NT2/D1 (cell line): ENCODE measurements at regions not wholly inside any gene's neighbourhood (a gene's known extent, or its start where the extent isn't known, plus 50 kb on each side); places are given as distances from the start of the nearest gene placed in this dataset.

ENCODE experiments used
- DNase-seq: peaks from one replicate; pipeline ENCODE4 v3.0.0-alpha.2; 2011; ENCODE audit warnings: low read depth, low spot score
- H3K27me3 ChIP-seq: 2 replicates; pipeline ENCODE4 v1.6.0; 2011; ENCODE audit warnings: mild to moderate bottlenecking; ENCODE audit not compliant: insufficient read length, insufficient read depth
- H3K36me3 ChIP-seq: 2 replicates; pipeline ENCODE4 v1.6.1; 2011; ENCODE audit warnings: mild to moderate bottlenecking, low read length, mixed read lengths; ENCODE audit not compliant: insufficient read depth, insufficient read length
- H3K4me1 ChIP-seq: 2 replicates; pipeline ENCODE4 v1.5.1; 2011; ENCODE audit not compliant: insufficient read depth, insufficient read length
- H3K4me3 ChIP-seq: 2 replicates; pipeline ENCODE4 v1.5.1; 2011; ENCODE audit warnings: low read depth; ENCODE audit not compliant: insufficient read length
- H3K9ac ChIP-seq: 2 replicates; pipeline ENCODE4 v1.6.0; 2011; ENCODE audit warnings: low read depth; ENCODE audit not compliant: insufficient read length
- H3K9me3 ChIP-seq: 2 replicates; pipeline ENCODE4 v1.5.1; 2011; ENCODE audit warnings: mild to moderate bottlenecking, low read length; ENCODE audit not compliant: insufficient read depth
- SUZ12 ChIP-seq: IDR thresholded peaks from 2 replicates; pipeline ENCODE4 v1.6.1; 2011; ENCODE audit not compliant: insufficient read length, insufficient read depth; ENCODE audit errors: extremely low read depth
- YY1 ChIP-seq: IDR thresholded peaks from 2 replicates; pipeline ENCODE4 v1.6.1; 2011; ENCODE audit not compliant: insufficient read length, insufficient read depth
- ZNF274 ChIP-seq: IDR thresholded peaks from 2 replicates; pipeline ENCODE4 v1.6.1; 2011; ENCODE audit warnings: mild to moderate bottlenecking, low read depth, low read length

DNA sequence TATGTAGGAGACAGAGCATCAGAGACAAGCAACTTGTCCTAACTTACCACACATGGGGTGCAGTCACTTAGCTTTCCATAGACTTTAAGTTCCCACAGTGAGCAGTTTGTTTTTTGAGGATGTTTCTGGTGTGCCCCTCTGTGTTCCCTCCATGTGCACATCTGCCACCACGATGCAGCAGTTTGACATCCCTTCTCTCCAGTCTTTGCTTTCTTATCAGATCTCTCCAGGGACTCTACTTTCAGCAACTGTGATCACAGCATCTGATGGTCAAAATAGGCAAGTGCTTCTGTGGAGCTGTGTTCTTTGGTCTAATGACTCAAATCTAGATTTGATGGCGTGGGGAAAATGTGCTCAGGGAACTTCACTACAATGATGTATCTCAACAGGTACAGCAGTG, 96.5 kb upstream of the NAMPT start:
- no peaks in the 10 kb centered on the region for H3K27me3 ChIP-seq
- no peak for TF ChIP-seq YY1
- TF ChIP-seq ZNF274, result no peak
- TF ChIP-seq SUZ12, result no peak
- no peak overlapping the region for H3K4me3 ChIP-seq
- H3K4me1 ChIP-seq, result no peaks in the 10 kb centered on the region
- no peak for DNase-seq
- no peaks in the 10 kb centered on the region for H3K36me3 ChIP-seq
- no peaks in the 10 kb centered on the region for H3K9me3 ChIP-seq
- no peak overlapping the region for H3K9ac ChIP-seq

- no peaks in the 10 kb centered on the region for H3K9me3 ChIP-seq
- DNase-seq, result no peak
- no peaks in the 10 kb centered on the region for H3K4me1 ChIP-seq
- no peak overlapping the region for H3K9ac ChIP-seq
- H3K36me3 ChIP-seq, result no peaks in the 10 kb centered on the region
- no peaks in the 10 kb centered on the region for H3K27me3 ChIP-seq
- TF ChIP-seq ZNF274, result no peak
- TF ChIP-seq SUZ12, result no peak
- TF ChIP-seq YY1, result no peak
- H3K4me3 ChIP-seq, result no peak overlapping the region
These were observed 93.1 kb upstream of the NAMPT start for GRCh38 chr7:106377847-106378361.

DNA sequence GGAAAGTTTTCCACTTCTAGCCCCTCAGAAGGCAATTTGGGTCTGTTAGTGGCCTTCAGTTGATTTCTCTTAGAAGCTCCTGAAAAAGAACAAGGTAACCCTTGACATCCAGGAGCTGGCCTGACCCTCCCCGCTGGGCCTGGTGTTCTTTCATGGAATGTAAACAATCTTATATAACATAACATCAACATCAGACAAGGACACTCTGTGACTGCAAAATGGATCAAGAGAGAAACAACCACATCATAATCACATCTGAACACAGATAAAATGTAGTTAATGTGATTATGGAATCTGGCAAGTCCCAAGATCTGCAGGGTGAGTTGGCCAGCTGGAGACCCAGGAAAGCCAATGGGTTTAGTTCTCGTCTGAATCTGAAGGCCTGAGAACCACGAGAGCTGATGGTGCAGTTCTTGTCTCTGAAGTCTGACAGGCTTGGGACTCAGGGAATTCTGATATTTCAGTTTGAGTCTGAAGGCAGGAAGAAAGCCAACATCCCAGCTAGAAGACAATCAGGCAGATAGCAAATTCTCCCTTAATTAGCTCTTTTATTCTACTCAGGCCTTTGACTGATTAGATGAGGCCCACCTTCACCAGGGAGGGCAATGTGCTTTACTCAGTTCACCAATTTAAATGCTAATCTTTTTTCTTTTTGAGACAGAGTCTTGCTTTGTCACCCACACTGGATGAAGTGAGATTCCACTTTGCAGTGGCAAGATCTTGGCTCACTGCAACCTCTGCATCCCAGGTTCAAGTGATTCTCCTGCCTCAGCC, 91.4 kb upstream of the NAMPT start:
- Histone ChIP-seq H3K4me1 (no peaks in the 10 kb centered on the region), H3K4me3 (no peak overlapping the region), H3K9me3 (no peaks in the 10 kb centered on the region), H3K36me3 (no peaks in the 10 kb centered on the region), H3K27me3 (no peaks in the 10 kb centered on the region), H3K9ac (no peak overlapping the region)
- no peak for TF ChIP-seq ZNF274
- no peak for DNase-seq

DNA sequence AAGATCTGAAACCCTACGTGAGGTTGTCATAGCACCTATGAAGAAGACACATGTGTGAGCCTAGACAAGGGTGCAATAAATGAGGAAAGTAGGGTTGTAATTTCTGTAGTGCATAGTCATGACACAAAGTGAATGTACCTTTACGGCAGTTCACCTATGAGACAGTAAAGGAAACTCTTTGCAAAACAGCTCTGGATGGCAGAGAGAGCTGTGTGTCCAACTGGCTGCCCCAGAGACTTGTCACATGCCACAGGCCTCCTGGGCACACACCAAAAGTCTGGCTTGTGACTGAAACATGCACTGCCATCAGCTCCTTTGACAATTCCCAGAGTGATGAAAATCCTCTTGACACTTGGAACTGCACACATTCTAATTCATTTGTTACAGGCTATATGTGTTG, 90.7 kb upstream of the NAMPT start:
- no peak for DNase-seq
- no peaks in the 10 kb centered on the region for H3K9me3 ChIP-seq
- H3K36me3 ChIP-seq, result no peaks in the 10 kb centered on the region
- TF ChIP-seq YY1 (no peak), ZNF274 (no peak), SUZ12 (no peak)
- no peak overlapping the region for H3K4me3 ChIP-seq
- H3K9ac ChIP-seq, result no peak overlapping the region
- H3K4me1 ChIP-seq, result no peaks in the 10 kb centered on the region
- no peaks in the 10 kb centered on the region for H3K27me3 ChIP-seq

DNA sequence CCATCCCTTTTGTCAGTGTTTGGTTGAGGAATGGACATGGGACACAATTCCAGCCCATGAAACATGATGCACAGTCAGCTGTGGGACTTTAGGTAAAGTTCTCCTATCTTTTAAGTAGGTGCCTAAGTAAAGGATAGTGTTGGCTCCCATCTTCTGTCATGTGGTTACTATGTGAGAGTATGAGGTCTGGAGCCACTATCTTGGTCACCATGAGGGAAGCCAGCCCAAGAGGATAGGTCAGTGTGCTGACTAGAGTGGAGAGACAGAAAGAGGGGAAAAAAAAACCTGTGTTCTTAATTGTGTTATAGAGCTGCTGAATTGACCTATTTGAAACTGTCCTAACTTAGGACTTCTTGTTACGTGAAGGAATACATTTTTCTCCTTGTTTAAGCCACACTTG, 89.7 kb upstream of the NAMPT start:
- Histone ChIP-seq H3K36me3 (no peaks in the 10 kb centered on the region), H3K9ac (no peak overlapping the region), H3K4me1 (no peaks in the 10 kb centered on the region), H3K27me3 (no peaks in the 10 kb centered on the region), H3K4me3 (no peak overlapping the region), H3K9me3 (no peaks in the 10 kb centered on the region)
- TF ChIP-seq SUZ12 (no peak), ZNF274 (no peak), YY1 (no peak)
- DNase-seq, result no peak

GRCh38 chr7:106372595-106373318, 88.0 kb upstream of the NAMPT start:
- Histone ChIP-seq H3K9me3 (no peaks in the 10 kb centered on the region), H3K27me3 (no peaks in the 10 kb centered on the region), H3K4me1 (no peaks in the 10 kb centered on the region), H3K9ac (no peak overlapping the region), H3K4me3 (no peak overlapping the region), H3K36me3 (no peaks in the 10 kb centered on the region)
- TF ChIP-seq SUZ12 (no peak), YY1 (no peak), ZNF274 (no peak)
- DNase-seq, result no peak

DNA sequence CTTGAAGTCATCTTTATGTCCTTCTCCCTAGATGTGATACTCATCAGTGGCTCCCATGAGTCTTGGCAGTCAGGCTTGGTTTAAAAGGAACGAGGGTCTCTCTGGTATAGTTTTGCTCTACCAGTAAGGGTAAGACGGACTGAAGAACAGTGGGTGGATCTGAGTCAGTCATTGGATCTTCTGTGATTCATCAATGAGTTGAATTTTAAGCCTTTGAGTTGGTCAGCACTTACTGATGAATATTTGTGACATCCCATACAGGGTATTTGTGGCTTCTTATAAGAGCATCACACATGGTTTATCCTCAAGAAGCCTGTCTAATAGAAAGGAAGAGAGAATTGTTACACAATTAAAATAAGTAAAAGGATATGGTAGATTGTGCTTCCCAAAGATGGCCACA, 87.3 kb upstream of the NAMPT start:
- Histone ChIP-seq H3K4me1 (no peaks in the 10 kb centered on the region), H3K9me3 (no peaks in the 10 kb centered on the region), H3K36me3 (no peaks in the 10 kb centered on the region), H3K4me3 (no peak overlapping the region), H3K9ac (no peak overlapping the region), H3K27me3 (no peaks in the 10 kb centered on the region)
- no peak for TF ChIP-seq ZNF274
- no peak for TF ChIP-seq SUZ12
- no peak for TF ChIP-seq YY1
- no peak for DNase-seq
